Ishikawa (cell line): ENCODE measurements at regions not wholly inside any gene's neighbourhood (a gene's known extent, or its start where the extent isn't known, plus 50 kb on each side); places are given as distances from the start of the nearest gene placed in this dataset.

ENCODE experiments used
- CEBPB ChIP-seq: IDR thresholded peaks from 2 replicates; pipeline ENCODE4 v1.6.1; 2012
- CREB1 ChIP-seq: IDR thresholded peaks from 2 replicates; pipeline ENCODE4 v1.6.1; 2012; ENCODE audit warnings: low read depth
- EGR1 ChIP-seq: IDR thresholded peaks from 2 replicates; pipeline ENCODE4 v1.6.1; 2012
- EP300 ChIP-seq: IDR thresholded peaks from 2 replicates; pipeline ENCODE4 v1.6.1; 2012; ENCODE audit warnings: borderline replicate concordance
- FOXM1 ChIP-seq: IDR thresholded peaks from 2 replicates; pipeline ENCODE4 v1.6.1; 2012; ENCODE audit warnings: low read depth, borderline replicate concordance
- NFIC ChIP-seq: IDR thresholded peaks from 2 replicates; pipeline ENCODE4 v1.6.1; 2012
- RAD21 ChIP-seq: IDR thresholded peaks from 2 replicates; pipeline ENCODE4 v1.6.1; 2012; ENCODE audit warnings: low read depth
- TAF1 ChIP-seq: IDR thresholded peaks from 2 replicates; pipeline ENCODE4 v1.6.1; 2012; ENCODE audit warnings: low read depth, mild to moderate bottlenecking
- TCF12 ChIP-seq: IDR thresholded peaks from 2 replicates; pipeline ENCODE4 v1.6.1; 2012; ENCODE audit warnings: low read depth
- TEAD4 ChIP-seq: IDR thresholded peaks from 2 replicates; pipeline ENCODE4 v1.6.1; 2012
- USF1 ChIP-seq: IDR thresholded peaks from 2 replicates; pipeline ENCODE4 v1.6.1; 2012
- YY1 ChIP-seq: IDR thresholded peaks from 2 replicates; pipeline ENCODE4 v1.6.1; 2012; ENCODE audit warnings: low read depth
- ZBTB7A ChIP-seq: IDR thresholded peaks from 2 replicates; pipeline ENCODE4 v1.6.1; 2012; ENCODE audit warnings: low read depth
- TF ChIP-seq, protein P1 (sequence below): IDR thresholded peaks from 2 replicates; pipeline ENCODE4 v1.6.1; 2012
- TF ChIP-seq, protein P2 (sequence below): IDR thresholded peaks from 2 replicates; pipeline ENCODE4 v1.6.1; 2012; ENCODE audit warnings: low read depth, mild to moderate bottlenecking

DNA sequence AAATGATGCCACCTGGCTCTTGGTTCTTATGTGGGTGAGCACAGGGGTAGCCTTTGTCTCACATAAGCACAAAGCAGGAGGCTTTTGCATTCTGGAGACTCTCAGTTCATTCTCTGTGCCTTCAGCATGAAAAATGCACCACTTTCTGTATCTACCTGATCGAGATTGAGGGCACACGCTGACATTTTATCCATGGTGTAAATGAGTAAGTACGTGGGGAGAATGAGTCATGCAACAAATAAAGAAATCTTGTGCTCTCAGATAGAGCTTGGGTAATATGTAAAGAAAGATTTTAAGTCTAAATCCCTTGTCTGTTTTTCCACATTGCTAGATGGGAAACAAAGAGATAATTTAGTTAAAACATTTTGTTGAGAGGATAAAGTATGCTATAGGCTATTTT, 607.2 kb upstream of the WWC1 start:
- TF ChIP-seq EGR1 = no peak
- TF ChIP-seq TCF12 = no peak
- TF ChIP-seq TEAD4 = no peak
- no peak for TF ChIP-seq TAF1
- TF ChIP-seq FOXM1 = no peak
- no peak for TF ChIP-seq CEBPB
- TF ChIP-seq NFIC = no peak
- no peak for TF ChIP-seq YY1
- no peak for TF ChIP-seq ZBTB7A
- TF ChIP-seq, protein P1, sequence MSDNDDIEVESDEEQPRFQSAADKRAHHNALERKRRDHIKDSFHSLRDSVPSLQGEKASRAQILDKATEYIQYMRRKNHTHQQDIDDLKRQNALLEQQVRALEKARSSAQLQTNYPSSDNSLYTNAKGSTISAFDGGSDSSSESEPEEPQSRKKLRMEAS = no peak
- no peak for TF ChIP-seq EP300
- TF ChIP-seq RAD21 = no peak
- TF ChIP-seq, protein P2, sequence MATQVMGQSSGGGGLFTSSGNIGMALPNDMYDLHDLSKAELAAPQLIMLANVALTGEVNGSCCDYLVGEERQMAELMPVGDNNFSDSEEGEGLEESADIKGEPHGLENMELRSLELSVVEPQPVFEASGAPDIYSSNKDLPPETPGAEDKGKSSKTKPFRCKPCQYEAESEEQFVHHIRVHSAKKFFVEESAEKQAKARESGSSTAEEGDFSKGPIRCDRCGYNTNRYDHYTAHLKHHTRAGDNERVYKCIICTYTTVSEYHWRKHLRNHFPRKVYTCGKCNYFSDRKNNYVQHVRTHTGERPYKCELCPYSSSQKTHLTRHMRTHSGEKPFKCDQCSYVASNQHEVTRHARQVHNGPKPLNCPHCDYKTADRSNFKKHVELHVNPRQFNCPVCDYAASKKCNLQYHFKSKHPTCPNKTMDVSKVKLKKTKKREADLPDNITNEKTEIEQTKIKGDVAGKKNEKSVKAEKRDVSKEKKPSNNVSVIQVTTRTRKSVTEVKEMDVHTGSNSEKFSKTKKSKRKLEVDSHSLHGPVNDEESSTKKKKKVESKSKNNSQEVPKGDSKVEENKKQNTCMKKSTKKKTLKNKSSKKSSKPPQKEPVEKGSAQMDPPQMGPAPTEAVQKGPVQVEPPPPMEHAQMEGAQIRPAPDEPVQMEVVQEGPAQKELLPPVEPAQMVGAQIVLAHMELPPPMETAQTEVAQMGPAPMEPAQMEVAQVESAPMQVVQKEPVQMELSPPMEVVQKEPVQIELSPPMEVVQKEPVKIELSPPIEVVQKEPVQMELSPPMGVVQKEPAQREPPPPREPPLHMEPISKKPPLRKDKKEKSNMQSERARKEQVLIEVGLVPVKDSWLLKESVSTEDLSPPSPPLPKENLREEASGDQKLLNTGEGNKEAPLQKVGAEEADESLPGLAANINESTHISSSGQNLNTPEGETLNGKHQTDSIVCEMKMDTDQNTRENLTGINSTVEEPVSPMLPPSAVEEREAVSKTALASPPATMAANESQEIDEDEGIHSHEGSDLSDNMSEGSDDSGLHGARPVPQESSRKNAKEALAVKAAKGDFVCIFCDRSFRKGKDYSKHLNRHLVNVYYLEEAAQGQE = no peak
- TF ChIP-seq USF1 = no peak
- TF ChIP-seq CREB1 = no peak

DNA sequence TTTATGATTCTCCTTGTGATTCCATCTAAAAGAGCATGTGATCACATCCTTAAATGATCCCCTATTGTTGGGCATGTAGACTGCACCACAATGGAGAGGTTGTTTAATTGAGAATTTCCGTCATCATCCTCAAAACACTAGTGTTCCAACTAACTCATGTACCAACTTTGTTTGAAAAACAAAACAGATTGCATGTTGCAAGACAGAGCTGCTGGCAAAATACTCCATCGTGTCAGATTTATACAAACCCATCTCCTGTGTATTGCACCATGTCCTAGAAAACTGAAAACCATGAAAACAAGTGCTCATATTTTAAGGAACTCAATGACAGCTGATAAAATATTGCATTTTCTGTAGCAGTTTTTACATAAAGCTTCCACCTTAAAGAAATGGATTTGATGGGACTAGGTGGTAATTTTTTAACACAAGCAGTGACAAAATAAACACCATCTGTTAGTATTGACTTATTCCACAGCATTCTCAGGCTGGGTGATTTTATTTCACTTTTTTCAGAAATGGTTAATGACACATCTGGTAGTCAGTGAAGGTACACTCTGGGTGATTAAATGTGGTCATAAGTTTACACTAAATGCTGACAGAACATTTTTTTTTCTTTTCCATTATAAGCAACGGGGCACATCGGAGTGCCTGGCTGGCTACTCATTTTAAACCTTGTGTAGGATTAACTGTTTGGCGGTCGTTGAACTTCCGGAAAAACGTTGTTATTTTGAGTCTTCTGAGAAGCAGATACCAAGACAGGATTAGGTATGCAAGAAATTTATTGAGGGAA, 602.9 kb upstream of the WWC1 start:
- no peak for TF ChIP-seq TAF1
- TF ChIP-seq, protein P2 = no peak
- TF ChIP-seq, protein P1 = no peak
- TF ChIP-seq NFIC = no peak
- no peak for TF ChIP-seq EP300
- no peak for TF ChIP-seq CREB1
- no peak for TF ChIP-seq USF1
- TF ChIP-seq TEAD4 = no peak
- TF ChIP-seq TCF12 = no peak
- no peak for TF ChIP-seq CEBPB

DNA sequence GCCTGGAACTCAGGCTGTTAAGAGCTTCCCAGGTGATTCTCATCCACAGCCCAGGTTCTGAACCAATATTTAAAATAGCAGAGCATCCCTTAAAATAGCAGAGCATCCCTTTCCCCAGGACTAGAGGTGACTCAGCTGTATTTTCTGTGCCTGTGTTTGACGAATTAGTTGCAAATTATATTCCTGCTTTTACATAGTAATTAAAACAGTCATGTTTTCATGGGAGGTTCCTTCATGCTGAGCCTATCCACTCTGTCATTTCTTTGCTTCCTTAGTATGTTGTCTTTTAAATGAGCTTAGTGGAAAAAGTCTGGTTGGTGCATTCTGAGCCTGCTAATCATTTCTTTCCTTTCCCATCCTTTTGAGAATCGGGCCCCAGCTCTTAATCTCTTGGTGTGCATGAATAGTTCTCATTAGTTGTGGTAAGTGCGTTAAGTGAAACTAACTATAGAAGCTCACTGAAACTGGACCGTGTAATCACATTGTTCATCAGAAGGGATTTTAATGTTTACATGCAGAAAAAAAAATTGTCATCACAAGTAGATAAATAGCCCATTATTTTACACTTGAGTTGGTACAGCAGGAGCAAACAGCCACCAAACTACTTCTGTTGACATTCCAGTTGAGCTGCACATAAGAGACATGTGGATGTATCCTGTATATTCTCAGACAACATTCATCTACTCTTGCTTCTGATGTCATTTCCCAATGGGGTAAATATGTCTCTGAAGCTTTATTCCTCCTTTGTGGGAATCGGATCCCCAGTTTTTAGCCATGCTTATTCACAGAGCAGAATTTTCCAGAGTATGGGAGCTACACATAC, 596.9 kb upstream of the WWC1 start:
- TF ChIP-seq CEBPB (no peak), FOXM1 (no peak), USF1 (no peak), RAD21 (no peak), EGR1 (no peak), TAF1 (no peak), CREB1 (no peak), TEAD4 (no peak), NFIC (no peak), TCF12 (no peak)
- TF ChIP-seq, protein P2 = no peak
- TF ChIP-seq, protein P1 = no peak
